Ascending aorta (tissue), 2 donors: ENCODE measurements at regions not wholly inside any gene's neighbourhood (a gene's known extent, or its start where the extent isn't known, plus 50 kb on each side); places are given as distances from the start of the nearest gene placed in this dataset.
"Not testable (repeated sequence)": the region's sequence is repeated elsewhere in the genome, so short reads cannot be mapped to it uniquely, and the experiment has no call there.

Experiments used
- DNase-seq, 2 donors: peaks; one replicate each; pipeline ENCODE4 v3.0.0-alpha.2; 2019; ENCODE audit warnings: low spot score in 2 of 2
- H3K27ac ChIP-seq, 2 donors: fragments of 200-600 bp; sonication (generic); one replicate each; pipeline ENCODE4 v1.5.1; 2016 to 2017; ENCODE audit warnings: mild to moderate bottlenecking in 1 of 2
- H3K27me3 ChIP-seq: fragments of 200-600 bp; sonication (generic); one replicate; pipeline ENCODE4 v1.5.1; 2017
- H3K36me3 ChIP-seq, 2 donors: fragments of 200-600 bp; sonication (generic); one replicate each; pipeline ENCODE4 v1.5.1; 2016
- H3K4me1 ChIP-seq, 2 donors: fragments of 200-600 bp; sonication (generic); one replicate each; pipeline ENCODE4 v1.5.1; 2016 to 2017; ENCODE audit warnings: mild to moderate bottlenecking in 1 of 2
- H3K4me3 ChIP-seq, 2 donors: fragments of 200-600 bp; sonication (generic); one replicate each; pipeline ENCODE4 v1.5.1; 2016 to 2017; ENCODE audit warnings: mild to moderate bottlenecking in 1 of 2
- H3K9me3 ChIP-seq, 2 donors: fragments of 200-600 bp; sonication (generic); one replicate each; pipeline ENCODE4 v1.5.1; 2016
- CTCF ChIP-seq, 3 experiments: fragments of 200-600 bp in 2 of 3; fragments of 450-650 bp in 1 of 3; sonication (generic) in 2 of 3; IDR thresholded peaks; one replicate each; pipeline ENCODE4 v1.5.1; 2016 to 2019; ENCODE audit warnings: antibody characterized with exemption in 3 of 3, mild to moderate bottlenecking in 1 of 3, moderate library complexity in 1 of 3
- intact Hi-C: fragments of 100-400 bp; cut with DNase I; formaldehyde crosslinking; loops from one replicate; pipeline ENCODE4 v1.15.1; 2023

GRCh38 chr4:17436047-17436749 lies 75.7 kb downstream of the QDPR start:
- H3K4me1 ChIP-seq, H3K9me3 ChIP-seq, H3K36me3 ChIP-seq, intact Hi-C loops, DNase-seq, H3K27me3 ChIP-seq, H3K4me3 ChIP-seq, H3K27ac ChIP-seq: not testable (repeated sequence)

- H3K9me3 ChIP-seq: no peaks in the 10 kb centered on the region
- intact Hi-C loops: no loop called here
- TF ChIP-seq CTCF (IDR thresholded peaks at IDR 0.05): no peak
- H3K4me1 ChIP-seq: no peaks in the 10 kb centered on the region
- H3K4me3 ChIP-seq: no peak overlapping the region
- DNase-seq: no peak
- H3K27me3 ChIP-seq: no peaks in the 10 kb centered on the region
- H3K36me3 ChIP-seq: no peaks in the 10 kb centered on the region
- H3K27ac ChIP-seq: no peak overlapping the region
These were observed 78.1 kb downstream of the QDPR start for GRCh38 chr4:17433827-17434226.

- Histone ChIP-seq H3K4me1 (no peaks in the 10 kb centered on the region), H3K9me3 (no peaks in the 10 kb centered on the region), H3K27me3 (no peaks in the 10 kb centered on the region), H3K27ac (no peak overlapping the region), H3K4me3 (no peak overlapping the region), H3K36me3 (no peaks in the 10 kb centered on the region)
- no peak for DNase-seq
- no peak for TF ChIP-seq CTCF (IDR thresholded peaks at IDR 0.05)
- intact Hi-C loops: no loop called here
These were observed 83.9 kb downstream of the QDPR start for GRCh38 chr4:17427991-17428390.

- Histone ChIP-seq H3K36me3 (no peaks in the 10 kb centered on the region), H3K9me3 (no peaks in the 10 kb centered on the region), H3K4me1 (no peaks in the 10 kb centered on the region), H3K4me3 (no peak overlapping the region), H3K27me3 (no peaks in the 10 kb centered on the region), H3K27ac (no peak overlapping the region)
- intact Hi-C loops: no loop called here
- TF ChIP-seq CTCF (IDR thresholded peaks at IDR 0.05): no peak
- DNase-seq: no peak
These were observed 85.7 kb downstream of the QDPR start for GRCh38 chr4:17426222-17426621.

GRCh38 chr4:17418010-17418409 lies 93.9 kb downstream of the QDPR start:
- no peaks in the 10 kb centered on the region for H3K27me3 ChIP-seq
- H3K4me3 ChIP-seq: no peak overlapping the region
- TF ChIP-seq CTCF (IDR thresholded peaks at IDR 0.05): no peak
- intact Hi-C loops: no loop called here
- no peak for DNase-seq
- no peaks in the 10 kb centered on the region for H3K36me3 ChIP-seq
- H3K4me1 ChIP-seq: no peaks in the 10 kb centered on the region
- H3K27ac ChIP-seq: no peak overlapping the region
- H3K9me3 ChIP-seq: no peaks in the 10 kb centered on the region

- TF ChIP-seq CTCF (IDR thresholded peaks at IDR 0.05): no peak
- H3K4me3 ChIP-seq: no peak overlapping the region
These were observed 97.5 kb downstream of the QDPR start for GRCh38 chr4:17414392-17414791.

More at GRCh38 chr4:17414392-17414791, 97.5 kb downstream of the QDPR start:
- H3K27ac ChIP-seq: no peak overlapping the region
- H3K36me3 ChIP-seq: no peaks in the 10 kb centered on the region
- H3K9me3 ChIP-seq: no peaks in the 10 kb centered on the region
- no peak for DNase-seq
- no peaks in the 10 kb centered on the region for H3K4me1 ChIP-seq
- intact Hi-C loops: no loop called here
- no peaks in the 10 kb centered on the region for H3K27me3 ChIP-seq
